Retinal pigment epithelial cell (primary cell): ENCODE measurements at regions not wholly inside any gene's neighbourhood (a gene's known extent, or its start where the extent isn't known, plus 50 kb on each side); places are given as distances from the start of the nearest gene placed in this dataset.
"Not testable (repeated sequence)": the region's sequence is repeated elsewhere in the genome, so short reads cannot be mapped to it uniquely, and the experiment has no call there.

Experiments used
- DNase-seq: peaks from one replicate; pipeline ENCODE4 v3.0.0-alpha.2; 2010; ENCODE audit warnings: low read depth
- H3K4me3 ChIP-seq: 2 replicates; pipeline ENCODE4 v1.5.1; 2011; ENCODE audit warnings: mild to moderate bottlenecking, low read length, control low read depth, moderate library complexity
- CTCF ChIP-seq: conservative IDR thresholded peaks from 2 replicates; pipeline ENCODE4 v1.5.1; 2011; ENCODE audit warnings: low read depth, low read length, control low read depth, inconsistent platforms

- DNase-seq, result no peak
- TF ChIP-seq CTCF, result no peak
- no peak overlapping the region for H3K4me3 ChIP-seq
Measured at GRCh38 chr10:64576497-64576896, 1055.3 kb downstream of the REEP3 start.

- not testable (repeated sequence) for DNase-seq, H3K4me3 ChIP-seq
Measured at GRCh38 chr10:64578757-64579156, 1057.6 kb downstream of the REEP3 start.

GRCh38 chr10:64586934-64587503 is 1065.8 kb downstream of the REEP3 start:
- H3K4me3 ChIP-seq, result no peak overlapping the region
- DNase-seq, result no peak
- TF ChIP-seq CTCF, result no peak

GRCh38 chr10:64594072-64594471 is 1072.9 kb downstream of the REEP3 start:
- no peak overlapping the region for H3K4me3 ChIP-seq
- no peak for TF ChIP-seq CTCF
- no peak for DNase-seq

- DNase-seq, result no peak
- no peak for TF ChIP-seq CTCF
- H3K4me3 ChIP-seq, result no peak overlapping the region
Measured at GRCh38 chr10:64598600-64598999, 1077.4 kb downstream of the REEP3 start.

- no peak for TF ChIP-seq CTCF
Measured at GRCh38 chr10:64601298-64601697, 1080.1 kb downstream of the REEP3 start.

GRCh38 chr10:64617085-64617484 is 1095.9 kb downstream of the REEP3 start:
- H3K4me3 ChIP-seq, result no peak overlapping the region
- DNase-seq, result no peak
- TF ChIP-seq CTCF, result no peak

More at GRCh38 chr10:64601298-64601697, 1080.1 kb downstream of the REEP3 start:
- no peak for DNase-seq
- H3K4me3 ChIP-seq, result no peak overlapping the region

GRCh38 chr10:64619102-64619501 is 1097.9 kb downstream of the REEP3 start:
- no peak for TF ChIP-seq CTCF
- DNase-seq, result no peak
- H3K4me3 ChIP-seq, result no peak overlapping the region
